ENCODE measurements at regions not wholly inside any gene's neighbourhood (a gene's known extent, or its start where the extent isn't known, plus 50 kb on each side); places are given as distances from the start of the nearest gene placed in this dataset.

GRCh38 chr4:112854420-112854819 is 195.0 kb upstream of the ANK2 start:
- Mint-ChIP-seq H3K9me3 (no peaks in the 10 kb centered on the region), H3K4me3 (no peak overlapping the region), H3K4me1 (peaks cover 30 to 36% of the 10 kb centered on the region in 2 experiments), H3K27me3 (ENCODE audit: low read depth) (no peaks in the 10 kb centered on the region), H3K36me3 (ENCODE audit: insufficient read depth in 1 of 3, low read depth in 3 of 3) (peaks cover 0 to 8% (median 3%) of the 10 kb centered on the region in 3 experiments; a peak in 4 of 7 replicates), H3K27ac (peak overlapping the region in 2 of 3 experiments; percentile 54 to 69; a peak in 4 of 7 replicates)
- no peak overlapping the region for H3K23ac ChIP-seq (ENCODE audit: insufficient read length, low read depth, low read length)
- H4K5ac ChIP-seq (ENCODE audit: insufficient read length, low read depth, low read length) = no peak overlapping the region
- H2BK12ac ChIP-seq (ENCODE audit: insufficient read length, low read depth, low read length) = no peak overlapping the region
- no peak overlapping the region for H3K4me2 ChIP-seq (ENCODE audit: insufficient read depth, insufficient read length, low read length)
- H2BK15ac ChIP-seq (ENCODE audit: low read depth, low read length) = no peak overlapping the region
- no peak overlapping the region for H3K4ac ChIP-seq (ENCODE audit: low read depth, low read length)
- TF ChIP-seq CTCF (conservative IDR thresholded peaks at IDR 0.05) = no peak
- H3K4me1 ChIP-seq (ENCODE audit: insufficient read depth, low read length) = peaks cover 6% of the 10 kb centered on the region
- H2AFZ ChIP-seq (ENCODE audit: low read length) = no peak overlapping the region
- no peaks in the 10 kb centered on the region for H3K23me2 ChIP-seq (ENCODE audit: insufficient read length, low read depth, low read length, poor library complexity, severe bottlenecking)
- no peak overlapping the region for H4K8ac ChIP-seq (replicated peaks; ENCODE audit: insufficient read length, low read depth, low read length)
- H3K14ac ChIP-seq (ENCODE audit: insufficient read depth, low read length) = no peak overlapping the region
- H3K27me3 ChIP-seq (ENCODE audit: insufficient read depth, low read length) = no peaks in the 10 kb centered on the region
- no peak overlapping the region for H3K27ac ChIP-seq (ENCODE audit: insufficient read length, low read depth, low read length)
- no peak overlapping the region for H4K91ac ChIP-seq (ENCODE audit: insufficient read length, low read depth, low read length)
- H2AK5ac ChIP-seq (ENCODE audit: insufficient read length, low read length) = no peak overlapping the region
- no peaks in the 10 kb centered on the region for H3K79me1 ChIP-seq (ENCODE audit: insufficient read depth, low read depth, low read length, poor library complexity, severe bottlenecking)
- no peak overlapping the region for H3K56ac ChIP-seq (ENCODE audit: insufficient read length, low read depth, low read length)
- no peak overlapping the region for H3T11ph ChIP-seq (ENCODE audit: low read length)
- H3K79me2 ChIP-seq (ENCODE audit: insufficient read depth, low read length) = no peaks in the 10 kb centered on the region; the same call in 1 of the 2 replicates
- no peaks in the 10 kb centered on the region for H4K20me1 ChIP-seq (ENCODE audit: control insufficient read depth, insufficient read depth, insufficient read length)
- DNase-seq = no peak
- no peak overlapping the region for H2BK120ac ChIP-seq (ENCODE audit: low read depth, low read length, poor library complexity, severe bottlenecking)
- H3K18ac ChIP-seq (ENCODE audit: insufficient read length, low read depth, low read length) = no peak overlapping the region
- no peaks in the 10 kb centered on the region for H3K9me3 ChIP-seq (ENCODE audit: control insufficient read depth, low read depth, low read length)
- no peak overlapping the region for H3K9ac ChIP-seq (ENCODE audit: extremely low read depth, insufficient read length, low read length)
- no peak overlapping the region for H2BK20ac ChIP-seq (ENCODE audit: low read depth, low read length, poor library complexity, severe bottlenecking)
- H2BK5ac ChIP-seq (ENCODE audit: insufficient read length, low read length) = no peak overlapping the region

Data from H9 (cell line).